ENCODE measurements at regions not wholly inside any gene's neighbourhood (a gene's known extent, or its start where the extent isn't known, plus 50 kb on each side); places are given as distances from the start of the nearest gene placed in this dataset.

DNA sequence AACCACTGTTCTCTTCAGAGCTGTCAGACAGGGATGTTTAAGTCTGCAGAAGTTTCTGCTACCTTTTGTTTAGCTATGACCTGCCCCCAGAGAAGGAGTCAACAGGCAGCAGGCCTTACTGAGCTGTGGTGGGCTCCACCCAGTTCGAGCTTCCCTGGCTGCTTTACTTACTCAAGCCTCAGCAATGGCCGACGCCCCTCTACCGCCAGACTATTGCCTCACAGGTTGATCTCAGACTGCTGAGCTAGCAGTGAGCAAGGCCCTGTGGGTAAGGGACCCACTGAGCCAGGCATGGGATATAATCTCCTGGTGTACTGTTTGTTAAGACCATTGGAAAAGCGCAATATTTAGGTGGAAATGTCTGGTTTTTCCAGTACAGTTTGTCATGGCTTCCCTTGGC, 229.6 kb downstream of the TMEM167A start:
- H3K27ac ChIP-seq (ENCODE audit: low read depth, low read length) = no peak overlapping the region
- H3K9me3 ChIP-seq (ENCODE audit: low read length) = no peaks in the 10 kb centered on the region
- Mint-ChIP-seq H3K9me3 (peaks cover 0 to 2% (median 0%) of the 10 kb centered on the region in 5 donors), H3K4me1 (no peaks in the 10 kb centered on the region), H3K27ac (no peak overlapping the region), H3K4me3 (no peak overlapping the region), H3K36me3 (no peaks in the 10 kb centered on the region), H3K27me3 (peaks cover 5 to 6% of the 10 kb centered on the region in 2 donors)
- ChIA-PET POLR2A (no interaction called here), CTCF (no interaction called here)
- DNase-seq = no peak
- H3K4me3 ChIP-seq (ENCODE audit: low read length) = no peak overlapping the region
- no peaks in the 10 kb centered on the region for H3K27me3 ChIP-seq (ENCODE audit: insufficient read depth, low read length, poor library complexity, severe bottlenecking)
- no peaks in the 10 kb centered on the region for H3K36me3 ChIP-seq (ENCODE audit: insufficient read depth, low read length)
- no peaks in the 10 kb centered on the region for H3K4me1 ChIP-seq (ENCODE audit: insufficient read depth, low read length)

DNA sequence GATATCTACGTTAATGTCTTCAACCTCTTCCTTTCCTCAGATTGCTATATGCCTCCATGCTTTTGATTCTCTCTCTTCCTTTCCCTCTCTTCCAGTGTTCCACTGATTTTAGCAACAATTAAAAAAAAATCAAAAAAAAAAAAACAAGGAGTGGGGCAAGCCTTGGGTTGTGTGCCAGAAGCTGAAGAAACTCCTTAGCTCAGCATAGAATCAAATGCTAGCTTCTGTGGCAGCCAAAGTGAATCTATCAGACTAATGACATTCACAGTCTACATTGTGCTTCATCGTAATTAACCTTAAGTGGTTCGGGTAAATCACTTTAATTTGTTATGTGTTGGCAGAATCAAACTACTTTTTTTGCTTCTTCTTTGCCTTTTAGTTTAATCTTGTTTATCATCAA, 237.3 kb downstream of the TMEM167A start:
- Mint-ChIP-seq H3K36me3 (no peaks in the 10 kb centered on the region), H3K9me3 (peaks cover 0 to 4% (median 3%) of the 10 kb centered on the region in 5 donors), H3K27ac (no peak overlapping the region), H3K4me1 (no peaks in the 10 kb centered on the region), H3K4me3 (no peak overlapping the region), H3K27me3 (peaks cover 0 to 3% of the 10 kb centered on the region in 2 donors)
- no peak overlapping the region for H3K4me3 ChIP-seq (ENCODE audit: low read length)
- ChIA-PET CTCF (no interaction called here), POLR2A (no interaction called here)
- H3K9me3 ChIP-seq (ENCODE audit: low read length) = no peaks in the 10 kb centered on the region
- H3K27ac ChIP-seq (ENCODE audit: low read depth, low read length) = no peak overlapping the region
- no peak for DNase-seq
- no peaks in the 10 kb centered on the region for H3K36me3 ChIP-seq (ENCODE audit: insufficient read depth, low read length)
- H3K4me1 ChIP-seq (ENCODE audit: insufficient read depth, low read length) = no peaks in the 10 kb centered on the region
- no peaks in the 10 kb centered on the region for H3K27me3 ChIP-seq (ENCODE audit: insufficient read depth, low read length, poor library complexity, severe bottlenecking)

DNA sequence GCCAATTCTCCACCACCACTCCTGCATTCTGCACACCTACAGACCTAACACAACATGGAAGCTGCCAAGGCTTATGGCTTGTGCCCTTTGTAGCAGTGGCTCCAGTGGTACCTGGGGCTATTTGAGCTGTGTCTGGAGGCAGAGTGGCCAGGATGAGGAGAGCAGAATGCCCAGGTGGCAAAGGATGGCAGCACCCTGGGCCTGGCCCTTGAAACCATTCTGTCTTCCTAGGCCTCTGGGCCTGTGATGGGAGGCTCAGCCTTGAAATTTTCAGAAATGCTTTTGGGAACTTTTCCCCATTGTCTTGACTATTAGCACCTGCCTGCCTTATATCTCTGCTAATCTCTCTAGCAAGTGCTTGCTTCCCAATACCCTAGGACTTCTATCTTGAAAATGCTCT, 241.7 kb downstream of the TMEM167A start:
- no peak overlapping the region for H3K4me3 Mint-ChIP-seq
- no peak overlapping the region for H3K27ac Mint-ChIP-seq
- Histone ChIP-seq H3K4me1 (ENCODE audit: insufficient read depth, low read length) (no peaks in the 10 kb centered on the region), H3K27ac (ENCODE audit: low read depth, low read length) (no peak overlapping the region), H3K9me3 (ENCODE audit: low read length) (no peaks in the 10 kb centered on the region), H3K36me3 (ENCODE audit: insufficient read depth, low read length) (no peaks in the 10 kb centered on the region), H3K27me3 (ENCODE audit: insufficient read depth, low read length, poor library complexity, severe bottlenecking) (no peaks in the 10 kb centered on the region), H3K4me3 (ENCODE audit: low read length) (no peak overlapping the region)
- ChIA-PET POLR2A (no interaction called here), CTCF (no interaction called here)
- no peaks in the 10 kb centered on the region for H3K4me1 Mint-ChIP-seq
- peaks cover 0 to 4% (median 4%) of the 10 kb centered on the region in 5 donors for H3K9me3 Mint-ChIP-seq
- no peaks in the 10 kb centered on the region for H3K36me3 Mint-ChIP-seq
- DNase-seq = no peak
- no peaks in the 10 kb centered on the region for H3K27me3 Mint-ChIP-seq

DNA sequence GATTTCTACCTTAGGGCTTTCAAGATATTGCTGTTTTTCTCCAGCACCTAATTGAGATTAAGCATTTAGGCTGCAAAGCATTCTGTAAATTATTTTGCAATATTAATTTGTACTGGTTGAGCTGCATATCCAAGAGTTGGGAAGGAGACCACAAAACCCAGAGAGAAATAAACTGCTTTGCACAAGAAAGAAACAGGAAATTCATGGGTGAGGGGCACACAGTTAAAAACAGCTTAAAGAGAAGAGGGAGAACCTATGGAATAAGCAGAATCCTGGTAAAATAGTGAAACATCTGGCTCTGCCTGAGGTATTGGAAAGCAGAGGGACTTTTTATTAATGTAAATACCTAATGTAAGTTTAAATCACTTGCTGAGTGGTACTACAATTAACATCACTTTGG, 243.0 kb downstream of the TMEM167A start:
- H3K4me1 Mint-ChIP-seq = no peaks in the 10 kb centered on the region
- ChIA-PET CTCF (no interaction called here), POLR2A (no interaction called here)
- H3K36me3 Mint-ChIP-seq = no peaks in the 10 kb centered on the region
- Histone ChIP-seq H3K4me3 (ENCODE audit: low read length) (no peak overlapping the region), H3K4me1 (ENCODE audit: insufficient read depth, low read length) (no peaks in the 10 kb centered on the region), H3K27ac (ENCODE audit: low read depth, low read length) (no peak overlapping the region), H3K27me3 (ENCODE audit: insufficient read depth, low read length, poor library complexity, severe bottlenecking) (no peaks in the 10 kb centered on the region), H3K36me3 (ENCODE audit: insufficient read depth, low read length) (no peaks in the 10 kb centered on the region), H3K9me3 (ENCODE audit: low read length) (no peaks in the 10 kb centered on the region)
- H3K4me3 Mint-ChIP-seq = no peak overlapping the region
- H3K27me3 Mint-ChIP-seq = no peaks in the 10 kb centered on the region
- no peak overlapping the region for H3K27ac Mint-ChIP-seq
- no peak for DNase-seq
- H3K9me3 Mint-ChIP-seq = peaks cover 0 to 4% (median 4%) of the 10 kb centered on the region in 5 donors

DNA sequence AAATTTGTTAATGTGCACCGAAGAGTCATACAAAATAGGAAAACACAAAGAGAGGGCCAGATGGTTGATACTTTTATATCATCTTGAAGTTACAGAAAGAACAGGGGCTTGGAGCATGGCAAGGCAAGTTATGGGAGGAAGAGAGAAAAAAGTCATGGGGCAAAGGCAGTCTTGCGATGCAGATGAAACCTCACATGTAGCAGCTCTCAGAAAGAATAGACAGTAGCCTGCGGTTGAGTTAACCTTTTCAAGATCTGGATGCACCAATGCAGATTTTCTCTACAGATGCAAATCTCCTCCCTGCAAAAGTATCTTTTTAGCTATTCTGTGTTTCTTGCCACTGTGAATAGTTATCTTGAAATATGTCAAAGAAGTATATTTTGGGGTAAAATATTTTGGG, 243.9 kb downstream of the TMEM167A start:
- H3K36me3 Mint-ChIP-seq = no peaks in the 10 kb centered on the region
- Histone ChIP-seq H3K9me3 (ENCODE audit: low read length) (no peaks in the 10 kb centered on the region), H3K4me1 (ENCODE audit: insufficient read depth, low read length) (no peaks in the 10 kb centered on the region), H3K27ac (ENCODE audit: low read depth, low read length) (no peak overlapping the region), H3K36me3 (ENCODE audit: insufficient read depth, low read length) (no peaks in the 10 kb centered on the region), H3K27me3 (ENCODE audit: insufficient read depth, low read length, poor library complexity, severe bottlenecking) (no peaks in the 10 kb centered on the region), H3K4me3 (ENCODE audit: low read length) (no peak overlapping the region)
- H3K9me3 Mint-ChIP-seq = peaks cover 0 to 4% (median 4%) of the 10 kb centered on the region in 5 donors
- H3K4me1 Mint-ChIP-seq = no peaks in the 10 kb centered on the region
- CTCF ChIA-PET = no interaction called here
- H3K27me3 Mint-ChIP-seq = no peaks in the 10 kb centered on the region
- H3K4me3 Mint-ChIP-seq = no peak overlapping the region
- POLR2A ChIA-PET = no interaction called here
- DNase-seq = no peak
- no peak overlapping the region for H3K27ac Mint-ChIP-seq

DNA sequence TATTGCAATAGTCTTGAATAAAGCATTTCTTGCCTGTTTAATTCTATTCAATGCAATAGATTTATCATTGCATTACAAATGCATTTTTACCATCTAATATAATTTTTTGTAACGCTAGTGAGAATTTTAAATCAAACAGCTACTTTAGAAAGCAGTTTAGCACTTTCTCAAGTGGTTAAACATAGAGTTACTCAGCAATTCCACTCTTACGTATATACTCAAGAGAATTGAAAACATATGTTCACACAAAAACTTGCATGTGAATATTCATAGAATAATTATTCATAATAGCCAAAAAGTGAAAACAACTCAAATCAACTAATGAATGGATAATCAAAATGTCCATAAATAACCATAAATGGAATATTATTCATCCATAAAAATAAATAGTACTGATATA, 244.7 kb downstream of the TMEM167A start:
- Mint-ChIP-seq H3K9me3 (peaks cover 0 to 4% (median 4%) of the 10 kb centered on the region in 5 donors), H3K36me3 (no peaks in the 10 kb centered on the region), H3K4me3 (no peak overlapping the region), H3K27me3 (no peaks in the 10 kb centered on the region), H3K27ac (no peak overlapping the region), H3K4me1 (no peaks in the 10 kb centered on the region)
- ChIA-PET CTCF (no interaction called here), POLR2A (no interaction called here)
- Histone ChIP-seq H3K36me3 (ENCODE audit: insufficient read depth, low read length) (no peaks in the 10 kb centered on the region), H3K9me3 (ENCODE audit: low read length) (no peaks in the 10 kb centered on the region), H3K27ac (ENCODE audit: low read depth, low read length) (no peak overlapping the region), H3K4me3 (ENCODE audit: low read length) (no peak overlapping the region), H3K27me3 (ENCODE audit: insufficient read depth, low read length, poor library complexity, severe bottlenecking) (no peaks in the 10 kb centered on the region), H3K4me1 (ENCODE audit: insufficient read depth, low read length) (no peaks in the 10 kb centered on the region)
- no peak for DNase-seq

DNA sequence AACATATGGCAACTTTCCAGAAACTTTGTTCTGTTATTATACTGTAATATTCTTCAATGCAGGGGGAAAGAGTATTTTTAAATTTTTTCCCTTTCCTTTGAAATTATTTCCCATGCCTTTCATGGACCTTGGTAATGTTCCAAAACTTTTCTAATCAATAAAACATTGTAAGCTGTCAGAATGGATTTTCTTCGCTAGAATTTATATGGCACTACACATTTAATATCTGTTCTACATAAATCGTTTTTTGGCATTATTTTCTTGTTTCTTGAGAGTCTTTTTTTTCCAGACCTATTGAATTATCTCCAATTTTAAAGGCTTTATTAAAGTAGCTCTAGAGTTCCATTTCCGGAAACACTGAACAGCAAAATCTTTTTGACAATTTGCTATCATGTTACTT, 249.0 kb downstream of the TMEM167A start:
- ChIA-PET CTCF (no interaction called here), POLR2A (no interaction called here)
- no peaks in the 10 kb centered on the region for H3K36me3 ChIP-seq (ENCODE audit: insufficient read depth, low read length)
- Mint-ChIP-seq H3K27ac (no peak overlapping the region), H3K36me3 (no peaks in the 10 kb centered on the region), H3K4me3 (no peak overlapping the region), H3K4me1 (no peaks in the 10 kb centered on the region), H3K9me3 (peaks cover 0 to 4% (median 0%) of the 10 kb centered on the region in 5 donors), H3K27me3 (no peaks in the 10 kb centered on the region)
- no peaks in the 10 kb centered on the region for H3K4me1 ChIP-seq (ENCODE audit: insufficient read depth, low read length)
- DNase-seq = no peak
- H3K4me3 ChIP-seq (ENCODE audit: low read length) = no peak overlapping the region
- no peaks in the 10 kb centered on the region for H3K27me3 ChIP-seq (ENCODE audit: insufficient read depth, low read length, poor library complexity, severe bottlenecking)
- no peak overlapping the region for H3K27ac ChIP-seq (ENCODE audit: low read depth, low read length)
- H3K9me3 ChIP-seq (ENCODE audit: low read length) = no peaks in the 10 kb centered on the region

DNA sequence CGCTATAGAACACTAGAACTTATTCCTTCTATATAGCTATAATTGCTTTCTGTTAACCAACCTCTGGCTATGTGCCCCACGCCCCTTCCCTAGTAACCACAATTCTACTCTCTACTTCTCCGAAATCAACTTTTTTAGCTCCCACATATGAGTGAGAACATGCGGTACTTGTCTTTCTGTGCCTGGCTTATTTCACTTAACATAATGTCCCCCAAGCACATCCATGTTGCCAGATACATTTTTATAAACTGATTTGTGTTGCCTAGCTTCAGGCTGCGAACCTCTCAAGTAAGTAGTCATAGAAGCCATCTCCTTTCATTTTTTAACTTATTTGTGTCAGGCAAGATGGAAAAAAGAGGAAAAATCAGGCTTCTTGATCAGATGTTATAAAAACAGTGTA, 249.5 kb downstream of the TMEM167A start:
- Mint-ChIP-seq H3K36me3 (no peaks in the 10 kb centered on the region), H3K4me1 (no peaks in the 10 kb centered on the region), H3K27ac (no peak overlapping the region), H3K4me3 (no peak overlapping the region), H3K9me3 (peaks cover 0 to 4% (median 0%) of the 10 kb centered on the region in 5 donors), H3K27me3 (no peaks in the 10 kb centered on the region)
- no peaks in the 10 kb centered on the region for H3K27me3 ChIP-seq (ENCODE audit: insufficient read depth, low read length, poor library complexity, severe bottlenecking)
- no peaks in the 10 kb centered on the region for H3K36me3 ChIP-seq (ENCODE audit: insufficient read depth, low read length)
- no peaks in the 10 kb centered on the region for H3K9me3 ChIP-seq (ENCODE audit: low read length)
- ChIA-PET POLR2A (no interaction called here), CTCF (no interaction called here)
- no peak overlapping the region for H3K4me3 ChIP-seq (ENCODE audit: low read length)
- DNase-seq = no peak
- no peak overlapping the region for H3K27ac ChIP-seq (ENCODE audit: low read depth, low read length)
- no peaks in the 10 kb centered on the region for H3K4me1 ChIP-seq (ENCODE audit: insufficient read depth, low read length)

DNA sequence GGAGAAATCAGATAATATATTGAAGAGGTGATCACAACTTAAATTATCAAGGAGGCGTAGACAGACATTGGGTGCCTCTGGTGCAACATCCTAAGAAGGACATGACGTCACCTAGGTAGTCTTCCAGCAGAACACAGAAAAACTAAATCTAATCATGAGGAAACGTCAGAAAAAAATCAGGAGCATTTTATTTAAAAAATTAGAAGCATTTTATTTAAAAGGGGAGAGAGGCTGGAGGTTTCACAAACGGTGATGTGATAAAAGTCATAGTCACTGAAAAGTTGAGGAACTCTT, 254.6 kb downstream of the TMEM167A start:
- H3K4me3 Mint-ChIP-seq = no peak overlapping the region
- ChIA-PET CTCF (no interaction called here), POLR2A (no interaction called here)
- no peaks in the 10 kb centered on the region for H3K9me3 Mint-ChIP-seq
- DNase-seq = no peak
- peaks cover 2 to 10% of the 10 kb centered on the region in 2 donors for H3K27me3 Mint-ChIP-seq
- H3K27me3 ChIP-seq (ENCODE audit: insufficient read depth, low read length, poor library complexity, severe bottlenecking) = no peaks in the 10 kb centered on the region
- H3K27ac ChIP-seq (ENCODE audit: low read depth, low read length) = no peak overlapping the region
- no peaks in the 10 kb centered on the region for H3K36me3 ChIP-seq (ENCODE audit: insufficient read depth, low read length)
- no peak overlapping the region for H3K4me3 ChIP-seq (ENCODE audit: low read length)
- no peaks in the 10 kb centered on the region for H3K4me1 ChIP-seq (ENCODE audit: insufficient read depth, low read length)
- no peaks in the 10 kb centered on the region for H3K9me3 ChIP-seq (ENCODE audit: low read length)
- H3K4me1 Mint-ChIP-seq = peaks cover 0 to 2% (median 0%) of the 10 kb centered on the region in 3 donors
- H3K27ac Mint-ChIP-seq = no peak overlapping the region
- H3K36me3 Mint-ChIP-seq = no peaks in the 10 kb centered on the region

All from CD8-positive, alpha-beta memory T cell (primary cell).